NCI-H460 (cell line): ENCODE measurements at regions not wholly inside any gene's neighbourhood (a gene's known extent, or its start where the extent isn't known, plus 50 kb on each side); places are given as distances from the start of the nearest gene placed in this dataset.

Source experiments
- DNase-seq: peaks from one replicate; pipeline ENCODE4 v3.0.0-alpha.2; 2016; ENCODE audit warnings: low read depth; ENCODE audit errors: extremely low read depth
- small RNA-seq, 2 experiments: library from RNA; depleted of rRNA; stranded (forward); fragments of <200 nt; gene quantifications; one replicate each; pipeline ENCODE3, GENCODE V24; 2014

DNA sequence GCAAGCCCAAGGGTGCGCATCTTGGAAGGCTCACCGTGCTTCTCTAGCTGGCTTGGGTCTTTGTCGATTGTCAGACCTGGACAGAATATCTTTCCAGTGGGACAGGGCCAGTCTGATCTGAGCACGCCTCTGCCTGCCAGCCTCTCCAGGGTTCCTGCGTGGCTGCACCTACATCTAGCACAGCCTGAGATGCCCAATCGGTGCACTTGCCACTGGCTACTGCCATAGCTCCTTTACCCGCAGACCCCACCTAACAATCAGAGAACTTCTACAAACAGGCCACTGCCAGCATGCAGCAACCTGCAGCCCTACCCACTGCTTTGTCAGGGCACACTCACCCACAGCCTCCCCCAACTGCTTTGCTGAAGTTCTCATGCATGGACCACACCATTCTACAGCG lies 56.7 kb upstream of the PHACTR3 start:
- DNase-seq: no peak

Small RNAs in the stretch of these regions (small RNA-seq; reads per million reads assigned to genes)
- 0 reads per million in 2 experiments for gene PIEZO1P1
